ENCODE measurements at regions not wholly inside any gene's neighbourhood (a gene's known extent, or its start where the extent isn't known, plus 50 kb on each side); places are given as distances from the start of the nearest gene placed in this dataset.

DNA sequence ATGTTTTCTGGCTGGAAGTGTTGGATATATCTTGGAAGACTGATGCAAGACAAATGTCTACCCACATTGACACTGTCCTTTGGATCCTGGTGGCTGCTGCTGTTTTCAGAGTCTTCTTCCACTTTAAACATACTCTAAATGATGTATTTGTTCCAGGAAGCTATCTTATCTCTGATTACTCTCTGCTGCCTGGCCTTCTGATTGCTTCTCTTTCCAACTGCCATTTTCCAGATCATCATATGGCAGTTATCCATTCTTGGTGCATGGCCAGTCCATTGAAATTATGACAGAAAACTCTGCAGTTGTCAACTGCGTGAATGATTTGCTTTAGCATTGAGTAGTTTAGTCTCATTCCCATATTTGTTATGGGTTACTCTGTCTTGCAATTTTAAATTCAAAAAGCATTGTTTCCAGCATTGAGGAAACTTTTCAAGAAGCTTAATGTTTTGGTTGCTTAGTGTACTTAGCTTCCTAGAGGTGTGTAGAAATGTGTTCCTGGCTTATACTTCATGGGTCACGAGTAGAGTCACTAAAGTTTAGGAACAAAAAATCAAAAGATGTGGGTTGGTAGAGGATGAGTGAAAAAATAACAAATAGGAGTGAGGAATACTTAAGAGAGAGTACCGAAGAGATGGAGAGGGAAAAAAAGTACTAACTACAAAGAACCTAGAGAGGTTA is 268.3 kb upstream of the MTPN start:
- 89% methylated on average over 3 of the region's 3 CpGs for WGBS (ENCODE audit: low lambda C conversion rate, missing lambda C conversion rate)
- DNase-seq (ENCODE audit: low spot score), result no peak
- H3K36me3 ChIP-seq (replicated peaks; ENCODE audit: insufficient read depth, low read depth), result no peaks in the 10 kb centered on the region
- no peak overlapping the region for H2AFZ ChIP-seq
- no peak overlapping the region for H3K27ac ChIP-seq
- no peaks in the 10 kb centered on the region for H3K9me2 ChIP-seq (replicated peaks; ENCODE audit: insufficient read depth)
- H4K20me1 ChIP-seq (ENCODE audit: insufficient read depth, poor library complexity, severe bottlenecking), result no peaks in the 10 kb centered on the region
- H3K79me2 ChIP-seq, result no peaks in the 10 kb centered on the region
- TF ChIP-seq EZH2phosphoT487 (IDR thresholded peaks at IDR 0.05; ENCODE audit: low read depth, severe bottlenecking, unreplicated experiment) (no peak), EZH2 (IDR thresholded peaks at IDR 0.05; ENCODE audit: borderline replicate concordance) (no peak)
- TF ChIP-seq, protein P1, sequence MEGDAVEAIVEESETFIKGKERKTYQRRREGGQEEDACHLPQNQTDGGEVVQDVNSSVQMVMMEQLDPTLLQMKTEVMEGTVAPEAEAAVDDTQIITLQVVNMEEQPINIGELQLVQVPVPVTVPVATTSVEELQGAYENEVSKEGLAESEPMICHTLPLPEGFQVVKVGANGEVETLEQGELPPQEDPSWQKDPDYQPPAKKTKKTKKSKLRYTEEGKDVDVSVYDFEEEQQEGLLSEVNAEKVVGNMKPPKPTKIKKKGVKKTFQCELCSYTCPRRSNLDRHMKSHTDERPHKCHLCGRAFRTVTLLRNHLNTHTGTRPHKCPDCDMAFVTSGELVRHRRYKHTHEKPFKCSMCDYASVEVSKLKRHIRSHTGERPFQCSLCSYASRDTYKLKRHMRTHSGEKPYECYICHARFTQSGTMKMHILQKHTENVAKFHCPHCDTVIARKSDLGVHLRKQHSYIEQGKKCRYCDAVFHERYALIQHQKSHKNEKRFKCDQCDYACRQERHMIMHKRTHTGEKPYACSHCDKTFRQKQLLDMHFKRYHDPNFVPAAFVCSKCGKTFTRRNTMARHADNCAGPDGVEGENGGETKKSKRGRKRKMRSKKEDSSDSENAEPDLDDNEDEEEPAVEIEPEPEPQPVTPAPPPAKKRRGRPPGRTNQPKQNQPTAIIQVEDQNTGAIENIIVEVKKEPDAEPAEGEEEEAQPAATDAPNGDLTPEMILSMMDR (IDR thresholded peaks at IDR 0.05; ENCODE audit: poor library complexity), result no peak
- H3K4me3 ChIP-seq, result no peak overlapping the region
- no peak overlapping the region for H3K4me2 ChIP-seq
- H3K9me3 ChIP-seq (ENCODE audit: low read depth), result no peaks in the 10 kb centered on the region
- no peaks in the 10 kb centered on the region for H3K27me3 ChIP-seq
- H3K4me1 ChIP-seq (ENCODE audit: insufficient read depth), result no peaks in the 10 kb centered on the region

DNA sequence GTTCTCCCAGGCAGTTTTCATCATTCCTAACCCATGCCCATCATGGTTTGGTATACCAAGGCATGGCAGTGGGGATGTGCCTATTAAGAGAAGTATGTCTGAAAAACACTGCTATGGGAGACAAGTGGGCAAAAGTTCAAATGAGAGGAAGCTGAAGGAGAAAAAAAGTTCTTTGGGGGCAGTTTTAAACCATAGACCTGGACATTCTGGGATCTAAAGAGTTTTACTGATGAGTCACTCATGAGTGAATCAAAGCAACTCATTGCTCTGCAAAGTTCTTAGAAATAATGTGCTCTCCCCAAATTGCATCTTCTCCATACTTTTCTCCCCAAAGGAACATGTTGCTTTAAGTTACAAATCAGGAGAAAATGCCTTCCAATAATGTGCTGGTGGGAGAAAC is 256.9 kb upstream of the MTPN start:
- no peak for DNase-seq (ENCODE audit: low spot score)
- H3K4me2 ChIP-seq, result no peak overlapping the region
- no peaks in the 10 kb centered on the region for H3K79me2 ChIP-seq
- H4K20me1 ChIP-seq (ENCODE audit: insufficient read depth, poor library complexity, severe bottlenecking), result no peaks in the 10 kb centered on the region
- TF ChIP-seq, protein P1 (IDR thresholded peaks at IDR 0.05; ENCODE audit: poor library complexity), result no peak
- no peak for TF ChIP-seq EZH2phosphoT487 (IDR thresholded peaks at IDR 0.05; ENCODE audit: low read depth, severe bottlenecking, unreplicated experiment)
- TF ChIP-seq EZH2 (IDR thresholded peaks at IDR 0.05; ENCODE audit: borderline replicate concordance), result no peak
- H3K27ac ChIP-seq, result no peak overlapping the region
- no peaks in the 10 kb centered on the region for H3K9me3 ChIP-seq (ENCODE audit: low read depth)
- no peak overlapping the region for H2AFZ ChIP-seq
- H3K9me2 ChIP-seq (replicated peaks; ENCODE audit: insufficient read depth), result no peaks in the 10 kb centered on the region
- no peaks in the 10 kb centered on the region for H3K4me1 ChIP-seq (ENCODE audit: insufficient read depth)
- no peak overlapping the region for H3K4me3 ChIP-seq
- no peaks in the 10 kb centered on the region for H3K36me3 ChIP-seq (replicated peaks; ENCODE audit: insufficient read depth, low read depth)
- H3K27me3 ChIP-seq, result no peaks in the 10 kb centered on the region

DNA sequence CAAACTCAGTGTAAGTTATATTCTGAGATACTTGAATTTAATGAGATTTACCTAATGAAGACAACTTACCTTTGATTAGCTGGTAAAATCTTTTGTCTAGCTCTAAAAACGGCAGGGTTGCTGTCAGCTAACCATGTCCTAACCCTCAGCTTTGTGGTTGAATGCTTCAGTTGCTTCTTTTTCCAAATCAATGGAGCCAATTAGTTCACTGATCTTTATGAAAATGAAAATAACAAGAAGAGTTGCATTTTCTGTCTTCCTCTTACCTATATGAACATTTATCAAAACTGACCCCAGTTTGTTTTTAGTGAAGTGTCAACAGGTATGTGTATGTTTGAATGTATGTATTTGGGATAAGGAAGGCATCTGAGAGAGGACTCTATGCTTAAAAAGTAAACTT is 253.1 kb upstream of the MTPN start:
- Histone ChIP-seq H2AFZ (no peak overlapping the region), H3K4me2 (no peak overlapping the region), H3K9me2 (replicated peaks; ENCODE audit: insufficient read depth) (no peaks in the 10 kb centered on the region), H3K27ac (no peak overlapping the region), H3K79me2 (no peaks in the 10 kb centered on the region), H3K27me3 (no peaks in the 10 kb centered on the region), H3K36me3 (replicated peaks; ENCODE audit: insufficient read depth, low read depth) (no peaks in the 10 kb centered on the region), H4K20me1 (ENCODE audit: insufficient read depth, poor library complexity, severe bottlenecking) (no peaks in the 10 kb centered on the region), H3K4me3 (no peak overlapping the region), H3K9me3 (ENCODE audit: low read depth) (no peaks in the 10 kb centered on the region), H3K4me1 (ENCODE audit: insufficient read depth) (no peaks in the 10 kb centered on the region)
- 68% methylated on average over 1 of the region's 1 CpG for WGBS (ENCODE audit: low lambda C conversion rate, missing lambda C conversion rate)
- TF ChIP-seq, protein P1 (IDR thresholded peaks at IDR 0.05; ENCODE audit: poor library complexity), result no peak
- no peak for TF ChIP-seq EZH2 (IDR thresholded peaks at IDR 0.05; ENCODE audit: borderline replicate concordance)
- DNase-seq (ENCODE audit: low spot score), result no peak

- Histone ChIP-seq H2AFZ (no peak overlapping the region), H3K4me1 (ENCODE audit: insufficient read depth) (no peaks in the 10 kb centered on the region), H3K27me3 (no peaks in the 10 kb centered on the region)
These were observed 252.6 kb upstream of the MTPN start for GRCh38 chr7:136229790-136230189.

More at GRCh38 chr7:136229790-136230189, 252.6 kb upstream of the MTPN start:
- 89% methylated on average over 1 of the region's 1 CpG for WGBS (ENCODE audit: low lambda C conversion rate, missing lambda C conversion rate)
- Histone ChIP-seq H3K79me2 (no peaks in the 10 kb centered on the region), H4K20me1 (ENCODE audit: insufficient read depth, poor library complexity, severe bottlenecking) (no peaks in the 10 kb centered on the region), H3K9me2 (replicated peaks; ENCODE audit: insufficient read depth) (no peaks in the 10 kb centered on the region), H3K27ac (no peak overlapping the region), H3K4me3 (no peak overlapping the region), H3K4me2 (no peak overlapping the region), H3K36me3 (replicated peaks; ENCODE audit: insufficient read depth, low read depth) (no peaks in the 10 kb centered on the region), H3K9me3 (ENCODE audit: low read depth) (no peaks in the 10 kb centered on the region)
- TF ChIP-seq EZH2phosphoT487 (IDR thresholded peaks at IDR 0.05; ENCODE audit: low read depth, severe bottlenecking, unreplicated experiment), result no peak
- TF ChIP-seq EZH2 (IDR thresholded peaks at IDR 0.05; ENCODE audit: borderline replicate concordance), result no peak
- no peak for DNase-seq (ENCODE audit: low spot score)
